Renal pelvis (tissue), 1 donor: ENCODE measurements at regions not wholly inside any gene's neighbourhood (a gene's known extent, or its start where the extent isn't known, plus 50 kb on each side); places are given as distances from the start of the nearest gene placed in this dataset.

Source experiments
- DNase-seq: peaks from one replicate; pipeline ENCODE4 v3.0.0-alpha.2; 2013

DNA sequence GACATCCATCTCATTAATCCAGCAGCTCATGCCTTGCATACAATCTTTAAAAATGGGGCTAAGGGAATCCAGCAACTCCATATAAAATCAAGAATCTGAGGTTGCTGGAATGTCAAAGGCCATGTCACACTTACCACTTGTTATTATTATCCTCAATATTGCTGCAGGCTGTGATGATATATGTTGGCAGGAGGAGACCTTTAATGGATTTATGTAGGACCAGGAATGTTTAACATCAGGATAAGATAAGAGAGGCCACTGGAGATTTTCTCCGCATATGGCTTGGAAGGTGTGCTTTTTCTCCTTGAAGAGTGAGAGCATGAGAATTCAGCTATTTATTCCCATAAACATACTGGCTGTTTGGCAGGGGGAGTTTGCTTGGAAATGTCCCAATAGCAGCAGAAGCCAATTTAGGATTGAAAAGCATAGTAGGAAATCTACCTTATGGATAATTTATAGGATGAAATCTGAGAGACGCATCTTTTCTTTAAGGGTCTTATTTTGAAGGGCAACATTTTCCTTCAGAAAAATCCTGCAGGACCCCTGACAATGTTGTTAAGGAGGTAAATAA, 481.4 kb downstream of the AGTPBP1 start:
- DNase-seq = no peak

DNA sequence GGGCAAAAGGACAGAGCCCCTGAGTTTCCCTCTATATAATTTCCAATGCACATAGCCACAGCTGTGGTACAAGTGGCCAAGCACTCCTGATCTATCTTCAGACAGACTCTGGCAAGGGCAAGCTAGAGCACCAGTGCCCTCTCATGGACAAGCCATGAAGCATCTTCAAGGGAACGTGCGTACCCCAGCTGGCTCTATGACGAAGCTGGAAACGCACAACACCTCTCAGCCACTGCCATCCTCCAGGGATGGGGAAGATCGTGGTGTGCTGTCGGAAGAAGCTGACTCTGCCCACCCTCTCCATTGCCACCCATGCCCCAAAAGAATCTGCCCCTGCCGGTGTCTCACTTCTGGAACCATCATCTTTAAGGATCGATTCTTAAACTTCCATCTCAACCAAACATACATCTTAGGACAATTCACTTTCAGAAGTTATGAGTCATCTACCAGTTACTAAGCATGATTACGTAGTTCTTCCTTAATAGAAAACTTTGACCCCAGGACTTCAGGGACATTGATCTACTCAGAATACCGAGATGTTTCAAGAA, 482.9 kb downstream of the AGTPBP1 start:
- DNase-seq = peak; percentile 71

DNA sequence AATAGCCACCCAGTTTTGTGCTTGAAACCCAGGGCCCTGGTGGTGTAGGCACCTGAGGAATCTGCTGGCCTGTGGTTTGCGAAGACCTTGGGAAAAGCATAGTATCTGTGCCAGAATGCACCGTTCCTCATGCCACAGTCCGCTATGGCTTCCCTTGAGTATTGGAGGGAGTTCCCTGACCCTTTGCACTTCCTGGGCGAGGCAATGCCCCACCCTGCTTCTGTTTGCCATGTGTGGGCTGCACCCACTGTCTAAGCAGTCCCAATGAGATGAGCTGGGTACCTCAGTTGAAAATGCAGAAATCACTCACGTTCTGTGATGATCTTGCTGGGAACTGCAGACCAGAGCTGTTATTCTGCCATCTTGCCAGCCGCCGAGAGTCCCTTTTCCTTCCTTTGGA, 483.5 kb downstream of the AGTPBP1 start:
- DNase-seq = no peak

DNA sequence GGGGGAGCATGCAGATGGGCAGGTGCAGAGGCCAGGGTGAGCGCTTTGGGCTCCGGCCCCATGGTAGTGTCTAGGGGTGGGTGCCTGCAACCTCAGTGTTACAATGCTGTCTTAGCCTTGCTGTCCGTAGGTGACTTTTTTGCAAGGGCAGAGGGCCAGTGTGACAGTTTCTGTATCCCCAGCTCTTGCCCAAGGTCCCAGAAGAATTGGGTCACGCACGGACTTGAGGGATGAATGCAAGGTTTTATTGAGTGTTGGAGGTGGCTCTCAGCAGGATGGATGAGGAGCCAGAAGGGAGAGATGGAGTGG, 492.5 kb downstream of the AGTPBP1 start:
- DNase-seq = no peak

DNA sequence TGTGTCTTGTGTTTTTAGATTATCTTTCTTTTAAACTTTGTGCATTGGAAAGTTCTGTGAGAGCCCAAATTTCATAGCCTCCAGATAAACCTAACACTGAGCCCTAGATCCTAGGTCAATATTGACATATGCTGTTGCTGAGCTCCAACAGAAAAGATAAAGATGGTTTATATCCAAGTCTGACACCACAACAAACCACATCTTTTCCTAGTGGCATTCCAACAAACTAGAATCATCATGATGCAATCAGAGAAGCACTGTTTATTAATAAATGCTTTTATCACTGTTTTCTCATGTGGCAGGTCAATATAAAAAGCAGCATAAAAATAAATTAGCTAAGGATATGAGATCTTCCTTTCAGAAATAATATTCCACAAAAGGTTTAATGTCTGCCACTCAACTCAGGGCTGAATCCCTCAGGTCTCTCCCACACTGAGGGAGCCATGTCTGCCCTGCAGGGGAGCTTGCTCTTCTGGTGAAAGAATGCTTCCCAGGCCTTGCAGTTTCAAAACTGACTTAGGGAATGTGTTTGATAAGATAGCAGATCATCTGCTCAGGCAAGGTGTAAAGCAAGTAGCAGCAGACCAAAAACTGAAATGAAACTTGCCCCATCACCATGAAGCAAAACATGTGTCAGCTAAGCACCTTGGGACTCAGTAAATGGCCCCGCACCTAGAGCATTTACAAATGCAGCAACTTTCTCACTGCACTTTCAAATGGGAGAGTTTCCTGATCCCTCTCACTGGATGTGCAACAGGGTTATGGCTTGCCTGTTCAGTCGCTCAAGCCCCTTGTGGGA, 493.0 kb downstream of the AGTPBP1 start:
- DNase-seq = no peak

DNA sequence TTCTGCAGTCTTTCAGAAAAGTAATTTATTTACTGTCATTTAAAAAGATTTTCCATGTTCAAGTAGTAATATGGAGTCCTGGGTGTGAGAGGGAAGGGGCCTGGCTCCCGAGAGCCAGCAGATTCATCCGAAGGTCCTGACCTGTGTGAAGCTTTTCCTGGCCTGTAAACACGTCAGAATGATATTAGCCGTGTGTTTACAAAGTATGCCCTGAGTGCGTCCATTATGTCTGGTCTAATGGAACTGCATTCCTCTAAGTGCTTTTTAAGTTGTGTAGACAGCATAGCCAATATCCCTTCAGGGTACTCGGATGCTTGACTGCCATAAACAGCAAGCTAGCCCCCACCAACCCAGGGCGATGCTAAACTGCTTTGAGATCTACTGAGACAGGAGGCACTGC, 495.2 kb downstream of the AGTPBP1 start:
- DNase-seq = no peak

DNA sequence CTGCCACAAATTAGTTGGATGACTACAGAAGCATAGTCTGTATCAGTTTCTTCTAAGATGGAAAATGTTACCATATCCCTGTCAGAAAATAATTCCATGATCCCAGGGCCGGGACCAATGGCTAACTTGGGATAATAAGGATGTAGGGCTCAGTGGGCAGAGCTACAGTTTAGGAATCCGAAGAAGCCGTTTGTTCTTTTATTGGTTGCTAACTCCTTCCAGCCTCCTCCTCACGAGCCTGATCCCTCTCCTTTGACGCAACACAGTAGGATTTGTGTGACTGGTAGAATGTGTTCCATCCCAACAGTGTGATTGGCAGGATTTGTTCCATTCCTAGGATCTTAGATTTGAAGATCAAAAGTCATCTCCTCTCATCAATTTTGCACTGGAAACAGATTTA, 496.9 kb downstream of the AGTPBP1 start:
- DNase-seq = no peak

DNA sequence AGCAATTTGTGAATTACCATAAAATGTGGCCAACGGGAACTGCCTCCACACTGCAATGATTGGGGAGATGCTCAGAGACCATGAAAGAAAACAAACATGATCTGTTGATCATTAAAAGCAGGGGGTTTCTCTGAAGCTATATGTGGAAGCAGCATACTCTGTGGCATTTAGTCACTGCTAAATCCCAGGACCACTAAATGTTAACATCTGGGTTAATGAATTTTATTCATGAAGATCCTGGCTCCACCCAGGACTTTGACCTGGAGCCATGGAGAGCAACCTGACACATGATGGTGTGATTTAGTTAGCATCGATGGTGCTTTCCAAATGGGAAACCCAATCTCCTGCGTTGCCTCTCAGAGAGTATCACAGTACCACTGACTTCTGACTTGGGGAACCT, 497.8 kb downstream of the AGTPBP1 start:
- peak; percentile 76 for DNase-seq

DNA sequence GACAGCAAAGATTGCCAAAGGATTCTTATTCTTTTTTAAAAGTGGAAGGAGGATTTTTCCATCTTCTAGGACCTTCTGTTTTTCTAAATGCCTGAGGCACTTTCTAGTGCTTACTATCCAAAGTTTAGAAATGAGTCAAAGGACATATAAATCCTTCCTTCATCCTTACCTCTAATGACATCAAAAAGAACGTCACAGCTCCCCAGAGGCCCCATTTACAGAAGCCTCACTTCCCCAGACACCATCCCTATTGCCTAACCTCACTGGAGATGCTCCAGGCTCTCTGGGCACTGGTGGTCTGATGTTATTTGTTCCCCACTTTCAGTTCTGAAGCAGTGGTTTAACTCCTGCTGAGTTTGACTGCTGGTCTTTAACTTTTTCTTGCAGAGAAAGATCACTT, 504.3 kb downstream of the AGTPBP1 start:
- no peak for DNase-seq

DNA sequence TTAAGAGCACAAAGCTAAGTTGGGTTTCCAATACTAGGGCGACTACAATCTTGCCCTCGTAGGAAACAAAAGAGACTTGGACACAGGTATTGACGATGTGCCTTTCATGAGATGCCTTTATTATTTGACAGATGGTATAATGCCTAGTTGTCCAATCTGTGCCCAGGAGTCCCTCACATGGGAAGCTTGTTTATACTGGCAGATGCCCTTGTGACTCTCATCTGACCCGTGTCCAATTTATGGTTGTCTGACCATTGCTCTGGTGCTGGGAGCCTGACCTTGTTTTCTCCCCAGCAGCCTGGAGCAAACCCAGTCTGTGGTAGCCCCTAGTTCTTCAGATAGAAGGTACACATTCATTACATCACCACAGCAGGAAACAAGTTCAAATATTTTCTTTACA, 511.7 kb downstream of the AGTPBP1 start:
- no peak for DNase-seq

DNA sequence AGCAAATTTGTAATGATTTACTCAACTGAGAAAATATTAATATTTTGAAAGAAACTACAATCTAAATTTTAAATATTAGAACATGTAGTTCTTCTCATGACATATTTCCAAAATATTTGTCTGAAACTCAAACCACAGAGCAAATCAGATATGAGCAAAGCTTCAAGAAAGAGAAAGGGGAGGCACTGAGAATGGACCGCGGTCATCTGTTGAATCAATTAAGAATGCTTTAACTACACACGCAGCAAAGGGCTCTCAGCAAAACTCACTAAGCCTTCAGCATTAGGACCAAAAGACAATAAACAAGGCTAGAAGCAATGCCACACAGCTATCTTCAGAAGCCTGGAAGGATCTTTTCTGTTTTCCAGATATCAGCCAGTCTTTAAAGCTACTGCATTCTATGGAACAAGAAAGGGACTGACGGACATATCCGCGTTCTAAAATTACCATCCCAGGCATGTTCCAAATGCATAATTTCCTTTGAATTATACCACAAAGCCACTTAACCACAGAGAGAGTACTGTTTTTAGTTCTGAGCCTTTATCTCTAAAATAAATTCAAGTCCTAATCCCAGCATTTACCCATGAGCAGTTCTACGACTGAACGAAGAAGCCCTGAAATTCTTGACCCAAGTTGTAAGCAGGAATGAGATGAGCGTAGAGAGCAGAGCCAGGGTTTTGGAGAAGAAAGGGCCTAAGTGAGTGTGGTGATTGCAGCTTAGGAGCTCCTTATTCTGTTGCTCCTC, 513.5 kb downstream of the AGTPBP1 start:
- no peak for DNase-seq

DNA sequence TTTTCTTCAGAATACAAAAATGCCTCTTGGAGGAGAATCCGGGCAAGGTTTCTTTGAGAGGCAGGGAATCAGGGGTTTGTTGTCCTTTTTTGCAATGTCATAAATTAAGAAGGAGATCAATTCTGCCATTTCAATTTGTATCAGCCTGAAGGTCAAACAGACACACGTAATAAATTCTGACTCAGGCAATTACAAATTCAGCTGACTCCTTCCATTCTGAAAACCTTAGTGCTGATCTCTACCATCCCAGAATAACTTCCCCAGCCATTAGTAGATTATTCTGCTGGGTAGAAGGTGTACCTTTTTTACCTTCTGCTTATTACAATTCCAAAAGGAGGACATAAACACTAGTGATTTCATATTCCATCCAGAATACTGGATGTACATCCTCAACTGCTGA, 516.6 kb downstream of the AGTPBP1 start:
- DNase-seq = no peak

DNA sequence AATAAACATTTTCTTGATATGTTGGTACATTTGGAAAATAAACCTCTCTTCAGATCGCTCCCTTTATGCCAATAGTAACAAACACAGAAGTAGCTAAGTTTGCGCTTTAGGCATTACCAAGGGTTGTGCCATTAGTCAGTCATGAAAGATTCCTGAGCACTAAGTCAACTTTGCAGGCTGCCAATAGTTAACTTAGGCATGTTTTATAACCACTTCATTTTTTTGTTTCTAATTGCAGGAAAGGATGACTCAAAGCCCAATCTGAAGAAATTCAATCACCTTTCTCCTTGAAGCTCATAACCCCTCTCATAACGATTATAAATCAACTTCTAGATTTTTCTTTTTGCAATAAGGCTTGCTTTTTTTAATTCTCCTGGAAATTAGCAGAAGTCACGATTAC, 517.0 kb downstream of the AGTPBP1 start:
- DNase-seq = no peak

DNA sequence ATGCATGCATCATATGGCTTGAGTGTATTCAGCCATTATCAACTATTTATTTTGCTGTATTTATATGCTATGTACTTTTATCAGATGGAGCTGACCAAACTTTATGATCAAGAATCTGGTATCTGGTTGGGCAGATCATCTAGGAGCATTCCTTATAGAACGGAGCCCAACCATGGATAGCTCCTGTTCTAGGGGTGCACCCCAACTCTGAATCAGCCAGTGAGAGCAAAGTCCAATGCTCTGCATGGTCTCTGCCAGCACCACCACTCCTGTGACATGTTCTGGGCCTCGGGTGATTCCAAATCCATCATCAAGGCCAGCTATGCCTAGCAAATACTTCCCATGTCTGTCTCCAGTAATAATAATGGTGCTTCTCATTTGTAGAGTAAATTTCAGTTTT, 517.5 kb downstream of the AGTPBP1 start:
- DNase-seq = no peak

DNA sequence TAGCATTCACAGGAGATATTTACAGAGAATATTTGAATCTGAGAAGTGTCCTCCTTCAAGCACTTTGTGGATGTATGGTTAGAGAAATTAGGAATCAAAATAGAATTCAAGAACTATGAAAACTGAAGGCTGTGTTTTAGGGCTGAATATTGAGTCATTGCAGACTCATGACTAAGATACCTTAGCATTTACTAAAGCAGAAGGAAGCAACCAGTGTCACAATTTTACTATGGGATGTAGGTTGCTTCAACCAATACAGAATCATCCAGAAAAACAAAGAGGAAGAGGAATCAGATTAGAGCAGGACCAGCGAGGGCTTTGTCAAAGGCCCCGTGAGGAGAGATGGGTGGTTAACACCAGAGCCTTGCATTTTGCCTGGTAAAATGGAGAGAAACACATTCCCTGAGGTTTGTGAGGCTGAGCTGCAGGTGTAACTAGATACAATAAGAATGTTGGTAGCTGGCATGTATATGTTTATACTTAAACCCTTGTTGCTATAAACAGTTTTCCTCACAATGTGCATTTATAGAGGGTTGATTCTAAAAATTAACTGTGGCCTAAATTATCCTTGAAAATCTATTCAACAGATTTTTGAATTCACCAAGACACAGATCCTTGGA, 518.1 kb downstream of the AGTPBP1 start:
- no peak for DNase-seq

DNA sequence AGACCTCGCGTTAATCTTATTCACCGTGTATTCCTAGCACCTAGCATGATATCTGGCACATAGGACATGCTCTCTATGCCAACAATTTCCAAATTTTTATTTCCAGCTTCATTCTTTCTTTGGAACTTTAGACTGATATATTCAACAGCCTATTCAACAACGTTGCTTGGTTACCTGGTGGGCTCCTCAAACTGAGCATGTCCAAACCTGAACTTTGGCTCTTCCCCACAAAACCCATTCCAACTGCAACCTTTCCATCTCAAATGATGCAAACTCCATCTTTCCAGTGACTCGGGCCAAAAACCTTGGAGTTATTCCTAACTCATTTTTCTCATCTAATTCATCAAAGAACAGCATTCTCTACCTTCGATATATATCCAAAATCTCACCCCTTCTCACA, 525.2 kb downstream of the AGTPBP1 start:
- DNase-seq = no peak

DNA sequence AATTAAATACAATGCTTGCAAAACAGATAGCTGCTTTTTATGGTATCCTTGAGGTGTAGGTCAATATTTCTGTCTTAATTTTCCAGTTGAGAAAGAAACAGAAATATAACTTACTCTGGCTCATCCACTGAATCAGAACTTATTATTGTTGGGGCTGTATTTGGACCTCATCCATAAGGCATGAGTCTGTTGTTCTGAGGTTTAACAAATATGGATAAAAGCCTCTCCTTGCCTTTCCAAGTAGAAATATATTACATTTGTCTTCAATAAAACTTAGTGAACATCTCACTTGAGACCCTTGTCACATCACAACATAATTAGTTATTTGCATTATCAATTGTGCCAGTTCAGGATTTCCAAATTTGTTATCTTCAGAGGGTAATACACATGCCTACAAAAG, 525.8 kb downstream of the AGTPBP1 start:
- DNase-seq = no peak

DNA sequence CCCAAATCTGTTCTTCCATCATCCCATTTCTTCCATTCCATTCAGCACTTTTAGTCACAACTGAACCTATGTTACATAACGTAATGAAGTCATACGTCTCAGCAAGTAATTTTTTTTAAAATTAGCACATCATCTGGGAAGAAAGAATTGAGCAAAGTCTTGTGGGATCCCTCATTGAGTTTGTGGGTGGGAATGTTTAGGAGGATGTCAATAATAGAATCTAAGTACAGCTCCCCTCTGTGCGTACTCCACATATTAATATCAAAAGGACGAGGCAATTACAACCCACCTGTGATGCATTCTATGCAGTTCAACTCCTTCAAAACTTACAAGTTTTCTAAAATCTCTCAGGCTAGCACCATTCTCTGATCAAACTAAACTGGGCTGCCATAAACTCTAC, 526.3 kb downstream of the AGTPBP1 start:
- no peak for DNase-seq

DNA sequence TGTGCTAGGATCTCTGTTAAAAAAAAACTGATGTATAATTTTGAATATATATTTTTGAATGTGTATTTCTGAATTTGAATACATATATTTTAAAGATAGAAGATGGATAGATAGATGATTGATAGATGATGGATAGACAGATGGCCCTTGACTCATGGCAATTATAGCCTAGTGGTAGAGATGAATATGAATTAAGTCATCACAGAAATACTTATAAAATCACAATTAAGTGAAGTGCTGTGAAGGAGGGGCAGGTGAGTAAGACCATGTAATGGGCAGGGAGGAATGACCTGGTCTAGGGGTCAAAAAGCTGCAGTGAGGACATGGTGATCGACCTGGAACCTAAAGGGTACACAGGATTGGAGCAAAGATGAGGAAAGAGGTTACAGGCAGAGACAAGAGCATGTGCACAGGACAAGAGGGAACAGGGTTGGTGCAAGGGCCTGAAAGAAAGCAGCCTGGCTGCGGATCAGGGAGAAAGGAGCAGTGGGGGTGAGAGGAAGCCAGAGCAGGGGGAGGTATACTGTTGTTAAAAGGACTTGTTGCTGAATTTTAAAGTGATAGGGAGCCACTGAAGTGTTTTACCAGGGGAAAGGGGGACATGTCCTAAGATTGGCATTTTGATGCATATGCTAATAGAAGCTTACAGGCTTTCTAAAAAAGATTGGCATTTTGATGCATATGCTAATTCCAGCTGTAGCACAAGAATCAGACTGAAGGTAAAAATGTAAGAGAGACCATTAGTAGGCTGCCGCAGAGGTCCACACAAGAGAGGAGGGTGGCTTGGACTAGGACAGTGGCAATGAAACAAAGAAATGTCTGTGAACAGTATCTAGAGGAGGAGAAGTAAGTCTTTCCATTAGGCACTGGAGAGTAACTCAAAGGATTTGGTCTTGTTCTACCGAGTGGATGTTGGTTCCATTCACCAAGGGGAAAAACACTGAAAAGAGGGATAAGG, 527.8 kb downstream of the AGTPBP1 start:
- DNase-seq = no peak

DNA sequence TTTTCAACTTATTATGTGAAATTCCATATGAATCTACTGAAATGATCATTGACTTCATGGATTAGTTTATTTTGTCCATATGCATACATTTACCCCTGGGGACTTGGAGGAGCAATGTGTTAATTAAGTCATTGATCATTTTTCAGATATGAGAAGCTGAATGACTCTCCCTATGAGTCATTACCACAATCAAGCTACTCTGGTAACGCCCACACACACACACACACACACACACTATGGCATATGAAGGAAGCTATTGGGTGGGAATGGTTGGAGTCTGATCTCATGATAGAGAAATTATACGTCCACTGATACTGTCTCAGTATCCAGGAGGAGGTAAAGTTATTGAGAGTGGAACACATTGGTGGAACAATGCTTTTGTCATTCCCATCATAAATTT, 528.9 kb downstream of the AGTPBP1 start:
- no peak for DNase-seq

DNA sequence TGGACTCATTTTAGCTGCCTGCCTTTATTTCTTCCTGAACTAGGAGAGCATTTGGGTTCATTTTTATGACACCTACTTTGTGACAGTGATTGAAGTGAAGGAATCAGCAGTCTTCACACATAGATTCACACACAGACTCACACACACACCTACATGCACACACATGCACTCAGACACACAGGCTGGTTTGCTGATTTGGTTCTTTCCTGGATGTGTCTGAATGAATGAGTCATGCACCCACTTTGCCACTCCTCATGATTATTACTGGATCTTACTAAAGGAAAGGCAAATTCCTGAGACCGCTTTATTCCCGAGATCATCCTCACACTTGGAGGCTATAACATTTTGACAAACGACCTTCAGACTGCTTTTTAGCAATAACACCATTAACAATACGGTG, 529.5 kb downstream of the AGTPBP1 start:
- DNase-seq = no peak

DNA sequence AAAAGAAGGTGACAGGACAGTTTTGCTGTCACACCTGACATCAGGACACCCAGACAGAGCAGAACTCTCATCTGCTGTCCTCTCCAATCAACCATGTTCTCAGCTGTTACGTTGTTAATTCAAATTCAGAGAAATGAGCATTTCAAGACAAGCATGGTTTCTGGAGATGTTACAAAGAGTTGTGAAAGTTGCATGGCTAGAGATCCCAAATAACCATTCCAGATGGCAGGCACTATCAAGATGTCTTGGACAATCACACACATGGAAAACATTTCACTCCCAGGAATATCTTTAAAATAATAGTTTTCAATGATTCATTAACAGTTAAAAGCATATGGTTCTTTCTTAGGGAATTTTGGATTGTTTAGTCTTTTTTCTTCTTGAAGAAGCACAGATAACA, 533.1 kb downstream of the AGTPBP1 start:
- DNase-seq = no peak
